ENCODE measurements at regions not wholly inside any gene's neighbourhood (a gene's known extent, or its start where the extent isn't known, plus 50 kb on each side); places are given as distances from the start of the nearest gene placed in this dataset.
"Not testable (repeated sequence)": the region's sequence is repeated elsewhere in the genome, so short reads cannot be mapped to it uniquely, and the experiment has no call there.

- TF ChIP-seq CTCF (IDR thresholded peaks at IDR 0.05), result no peak
- Histone ChIP-seq H3K4me3 (ENCODE audit: low read depth in 1 of 2, low read length in 1 of 2) (no peak overlapping the region), H3K36me3 (no peaks in the 10 kb centered on the region), H3K27ac (no peak overlapping the region), H3K9me3 (no peaks in the 10 kb centered on the region), H3K27me3 (no peaks in the 10 kb centered on the region), H3K4me1 (ENCODE audit: control insufficient read depth in 1 of 2, insufficient read depth in 1 of 2, low read depth in 1 of 2, low read length in 1 of 2) (no peaks in the 10 kb centered on the region)
These were observed 631.5 kb upstream of the RBFOX1 start for GRCh38 chr16:6701096-6701495.

- no peaks in the 10 kb centered on the region for H3K9me3 ChIP-seq
- no peaks in the 10 kb centered on the region for H3K27me3 ChIP-seq
- no peak for TF ChIP-seq CTCF (IDR thresholded peaks at IDR 0.05)
- H3K4me1 ChIP-seq (ENCODE audit: control insufficient read depth in 1 of 2, insufficient read depth in 1 of 2, low read depth in 1 of 2, low read length in 1 of 2), result no peaks in the 10 kb centered on the region
- no peak overlapping the region for H3K4me3 ChIP-seq (ENCODE audit: low read depth in 1 of 2, low read length in 1 of 2)
- no peak overlapping the region for H3K27ac ChIP-seq
- no peaks in the 10 kb centered on the region for H3K36me3 ChIP-seq
These were observed 634.1 kb upstream of the RBFOX1 start for GRCh38 chr16:6698548-6698947.

GRCh38 chr16:6695666-6696065 is 637.0 kb upstream of the RBFOX1 start:
- Histone ChIP-seq H3K27me3 (no peaks in the 10 kb centered on the region), H3K27ac (no peak overlapping the region), H3K4me3 (ENCODE audit: low read depth in 1 of 2, low read length in 1 of 2) (no peak overlapping the region), H3K36me3 (no peaks in the 10 kb centered on the region), H3K4me1 (ENCODE audit: control insufficient read depth in 1 of 2, insufficient read depth in 1 of 2, low read depth in 1 of 2, low read length in 1 of 2) (no peaks in the 10 kb centered on the region), H3K9me3 (no peaks in the 10 kb centered on the region)
- no peak for TF ChIP-seq CTCF (IDR thresholded peaks at IDR 0.05)

- no peaks in the 10 kb centered on the region for H3K4me1 ChIP-seq (ENCODE audit: control insufficient read depth in 1 of 2, insufficient read depth in 1 of 2, low read depth in 1 of 2, low read length in 1 of 2)
- H3K27me3 ChIP-seq, result no peaks in the 10 kb centered on the region
- H3K36me3 ChIP-seq, result no peaks in the 10 kb centered on the region
- H3K27ac ChIP-seq, result no peak overlapping the region
- no peak overlapping the region for H3K4me3 ChIP-seq (ENCODE audit: low read depth in 1 of 2, low read length in 1 of 2)
- TF ChIP-seq CTCF (IDR thresholded peaks at IDR 0.05), result no peak
- H3K9me3 ChIP-seq, result no peaks in the 10 kb centered on the region
These were observed 638.0 kb upstream of the RBFOX1 start for GRCh38 chr16:6694636-6695035.

GRCh38 chr16:6693418-6693817 is 639.2 kb upstream of the RBFOX1 start:
- not testable (repeated sequence) for H3K27ac ChIP-seq; H3K4me3 ChIP-seq (ENCODE audit: low read depth in 1 of 2, low read length in 1 of 2); H3K4me1 ChIP-seq (ENCODE audit: control insufficient read depth in 1 of 2, insufficient read depth in 1 of 2, low read depth in 1 of 2, low read length in 1 of 2); H3K27me3 ChIP-seq; H3K9me3 ChIP-seq; H3K36me3 ChIP-seq

GRCh38 chr16:6692874-6693273 is 639.8 kb upstream of the RBFOX1 start:
- Histone ChIP-seq H3K9me3 (no peaks in the 10 kb centered on the region), H3K4me1 (ENCODE audit: control insufficient read depth in 1 of 2, insufficient read depth in 1 of 2, low read depth in 1 of 2, low read length in 1 of 2) (no peaks in the 10 kb centered on the region), H3K4me3 (ENCODE audit: low read depth in 1 of 2, low read length in 1 of 2) (no peak overlapping the region), H3K27ac (no peak overlapping the region), H3K27me3 (no peaks in the 10 kb centered on the region), H3K36me3 (no peaks in the 10 kb centered on the region)
- TF ChIP-seq CTCF (IDR thresholded peaks at IDR 0.05), result no peak

Measured in neutrophil (primary cell).